HCT116 (cell line): ENCODE measurements at regions not wholly inside any gene's neighbourhood (a gene's known extent, or its start where the extent isn't known, plus 50 kb on each side); places are given as distances from the start of the nearest gene placed in this dataset.

Experiments used
- ATAC-seq: fragments of 200-7000 bp; cut with Tn5 transposase; 2 replicates; pipeline ENCODE4 v1.9.1; 2020; ENCODE audit warnings: mild to moderate bottlenecking, moderate library complexity
- BruUV-seq: library from RNA; stranded (reverse); fragments of 400-500 nt; replicated peaks from 2 replicates; lab custom pipeline; 2021; lab: Mats Ljungman, UMichigan
- CTCF ChIA-PET: fragments of 300-600 bp; sonication (Branson Sonifier 250); formaldehyde crosslinking; loops from one replicate; lab custom pipeline; 2021; ENCODE audit warnings: antibody characterized with exemption; lab: Charles Lee
- POLR2A ChIA-PET: fragments of 300-600, 350-600 bp; sonication (Branson Sonifier 250); formaldehyde crosslinking; loops from one replicate; lab custom pipeline; 2021; ENCODE audit warnings: antibody characterized with exemption; lab: Charles Lee
- RAD21 ChIA-PET, 2 experiments: fragments of 300-600 bp; sonication (Branson Sonifier 250); formaldehyde crosslinking; loops; one replicate each; lab custom pipeline; 2023; ENCODE audit warnings: low total read pairs in 2 of 2; ENCODE audit not compliant: uncharacterized antibody in 2 of 2, unreplicated experiment in 2 of 2, low non-redundant PET in 1 of 2; lab: Charles Lee
- DNase-seq: peaks from one replicate; pipeline ENCODE4 v3.0.0-alpha.2; 2010; ENCODE audit warnings: low read depth, low spot score
- H2AFZ ChIP-seq: fragments of 200-600 bp; shearing (Covaris generic), sonication (generic); 2 replicates; pipeline ENCODE4 v1.6.1; 2017; ENCODE audit warnings: low read depth, mixed run types, mixed read lengths, antibody characterized with exemption, low read length; ENCODE audit not compliant: poor library complexity, severe bottlenecking
- H3K27ac ChIP-seq: 2 replicates; pipeline ENCODE4 v1.5.1; 2012; ENCODE audit warnings: low read depth, low read length
- H3K27me3 ChIP-seq: fragments of 200-600 bp; sonication (generic); 2 replicates; pipeline ENCODE4 v1.6.1; 2016; ENCODE audit warnings: mixed run types, low read length, mixed read lengths; ENCODE audit not compliant: insufficient read depth
- H3K36me3 ChIP-seq, 2 experiments: fragments of 200-500 bp in 1 of 2; fragments of 200-600 bp in 1 of 2; sonication (Bioruptor generic) in 1 of 2; sonication (generic) in 1 of 2; 2 replicates each; pipeline versions ENCODE4 v1.5.1 to v1.6.1; 2014 to 2016; ENCODE audit warnings: low read length in 2 of 2, inconsistent platforms in 1 of 2, mixed read lengths in 1 of 2, mixed run types in 1 of 2; ENCODE audit not compliant: insufficient read depth in 2 of 2, control insufficient read depth in 1 of 2
- H3K4me1 ChIP-seq, 2 experiments: fragments of 200-600 bp in 1 of 2; sonication (generic) in 1 of 2; 2 replicates each; pipeline versions ENCODE4 v1.5.1 to v1.6.1; 2012 to 2017; ENCODE audit warnings: low read length in 2 of 2, inconsistent platforms in 1 of 2, mild to moderate bottlenecking in 1 of 2, mixed read lengths in 1 of 2, mixed run types in 1 of 2, moderate library complexity in 1 of 2; ENCODE audit not compliant: insufficient read depth in 2 of 2, control insufficient read depth in 1 of 2
- H3K4me2 ChIP-seq: fragments of 200-600 bp; sonication (generic); 2 replicates; pipeline ENCODE4 v1.6.1; 2017; ENCODE audit warnings: mixed run types, low read length, mixed read lengths
- H3K4me3 ChIP-seq, 2 experiments: fragments of 200-600 bp in 1 of 2; sonication (generic) in 1 of 2; replicated peaks in 1 of 2; 2 replicates each; pipeline ENCODE4 v1.5.1; 2011 to 2016; ENCODE audit warnings: low read length in 2 of 2, control low read depth in 1 of 2, low read depth in 1 of 2, mild to moderate bottlenecking in 1 of 2, mixed read lengths in 1 of 2, mixed run types in 1 of 2
- H3K79me2 ChIP-seq: fragments of 200-600 bp; sonication (generic); 2 replicates; pipeline ENCODE4 v1.6.1; 2017; ENCODE audit warnings: mild to moderate bottlenecking, mixed run types, low read length, moderate library complexity, mixed read lengths; ENCODE audit not compliant: insufficient read depth
- H3K9ac ChIP-seq: fragments of 200-600 bp; sonication (generic); 2 replicates; pipeline ENCODE4 v1.6.1; 2016; ENCODE audit warnings: low read length, mixed read lengths
- H3K9me2 ChIP-seq: fragments of 200-600 bp; sonication (generic), shearing (Covaris generic); 2 replicates; pipeline ENCODE4 v1.6.1; 2017; ENCODE audit warnings: mixed run types, mild to moderate bottlenecking, moderate library complexity; ENCODE audit not compliant: insufficient read depth
- H3K9me3 ChIP-seq, 2 experiments: fragments of 200-500 bp in 1 of 2; fragments of 200-600 bp in 1 of 2; sonication (Bioruptor generic) in 1 of 2; sonication (generic) in 1 of 2; 2 replicates each; pipeline ENCODE4 v1.6.1; 2014 to 2017; ENCODE audit warnings: low read length in 2 of 2, mixed read lengths in 2 of 2, inconsistent platforms in 1 of 2, low read depth in 1 of 2, mild to moderate bottlenecking in 1 of 2, mixed run types in 1 of 2, moderate library complexity in 1 of 2; ENCODE audit not compliant: control insufficient read depth in 1 of 2, insufficient read depth in 1 of 2
- H4K20me1 ChIP-seq: fragments of 200-600 bp; sonication (generic), shearing (Covaris generic); 2 replicates; pipeline ENCODE4 v1.6.1; 2017; ENCODE audit warnings: mixed run types, mild to moderate bottlenecking, moderate library complexity; ENCODE audit not compliant: insufficient read depth
- CBX3 ChIP-seq: IDR thresholded peaks from 2 replicates; pipeline ENCODE4 v1.6.1; 2012; ENCODE audit warnings: low read depth
- CEBPB ChIP-seq: IDR thresholded peaks from 2 replicates; pipeline ENCODE4 v1.6.1; 2012; ENCODE audit warnings: low read depth
- CTCF ChIP-seq, 3 experiments: fragments of 200-600 bp in 1 of 3; sonication (generic) in 1 of 3; IDR thresholded peaks in 2 of 3; conservative IDR thresholded peaks in 1 of 3; 2 replicates each; pipeline ENCODE4 v1.5.1; 2012 to 2017; ENCODE audit warnings: low read depth in 2 of 3, low read length in 2 of 3, antibody characterized with exemption in 1 of 3, borderline replicate concordance in 1 of 3, control low read depth in 1 of 3, mild to moderate bottlenecking in 1 of 3, mixed read lengths in 1 of 3, mixed run types in 1 of 3, moderate library complexity in 1 of 3; ENCODE audit not compliant: insufficient read depth in 1 of 3
- EGR1 ChIP-seq: IDR thresholded peaks from 2 replicates; pipeline ENCODE4 v1.6.1; 2012; ENCODE audit warnings: low read depth
- ELF1 ChIP-seq: IDR thresholded peaks from 2 replicates; pipeline ENCODE4 v1.6.1; 2012; ENCODE audit warnings: low read depth, borderline replicate concordance
- EZH2 ChIP-seq: fragments of 200-600 bp; sonication (generic); IDR thresholded peaks from 2 replicates; pipeline ENCODE4 v1.6.1; 2017; ENCODE audit warnings: antibody characterized with exemption, mixed run types
- FOSL1 ChIP-seq: IDR thresholded peaks from 2 replicates; pipeline ENCODE4 v1.6.1; 2012; ENCODE audit warnings: low read depth
- JUND ChIP-seq: IDR thresholded peaks from 2 replicates; pipeline ENCODE4 v1.6.1; 2012
- POLR2A ChIP-seq: IDR thresholded peaks from 2 replicates; pipeline ENCODE4 v1.7.0; 2011; ENCODE audit warnings: borderline replicate concordance; ENCODE audit not compliant: insufficient read depth, insufficient read length; ENCODE audit errors: extremely low read depth
- POLR2AphosphoS5 ChIP-seq: IDR thresholded peaks from 2 replicates; pipeline ENCODE4 v1.6.1; 2011; ENCODE audit warnings: mild to moderate bottlenecking, low read depth, low read length, moderate library complexity
- REST ChIP-seq: IDR thresholded peaks from 2 replicates; pipeline ENCODE4 v1.6.1; 2012; ENCODE audit warnings: low read depth
- SP1 ChIP-seq: IDR thresholded peaks from 2 replicates; pipeline ENCODE4 v1.6.1; 2012; ENCODE audit warnings: low read depth
- TCF7L2 ChIP-seq: IDR thresholded peaks from 2 replicates; pipeline ENCODE4 v1.7.0; 2011; ENCODE audit warnings: borderline replicate concordance, inconsistent platforms; ENCODE audit not compliant: insufficient read depth, insufficient read length; ENCODE audit errors: extremely low read depth
- ZFX ChIP-seq: fragments of 450-650 bp; IDR thresholded peaks from 2 replicates; pipeline ENCODE4 v1.6.1; 2017
- ZNF274 ChIP-seq: fragments of 200-500 bp; sonication (Bioruptor generic); IDR thresholded peaks from 2 replicates; pipeline ENCODE4 v1.6.1; 2014; ENCODE audit warnings: mild to moderate bottlenecking, low read depth, low read length, inconsistent platforms
- intact Hi-C: fragments of 100-400 bp; cut with micrococcal nuclease; formaldehyde crosslinking; loops from 2 replicates; pipeline ENCODE4 v1.10.0; 2022

GRCh38 chr2:71853858-71854257 is 293.8 kb downstream of the CYP26B1 start:
- Histone ChIP-seq H3K4me3 (no peak overlapping the region), H3K79me2 (no peaks in the 10 kb centered on the region), H3K9me2 (no peaks in the 10 kb centered on the region), H3K4me2 (no peak overlapping the region), H3K9ac (no peak overlapping the region), H3K27ac (no peak overlapping the region), H3K36me3 (no peaks in the 10 kb centered on the region), H3K9me3 (no peaks in the 10 kb centered on the region; a peak in 1 of 4 replicates), H3K4me1 (no peaks in the 10 kb centered on the region), H2AFZ (no peak overlapping the region), H4K20me1 (no peaks in the 10 kb centered on the region), H3K27me3 (no peaks in the 10 kb centered on the region)
- CTCF ChIA-PET: no interaction called here
- POLR2A ChIA-PET: no interaction called here
- no peak for TF ChIP-seq FOSL1
- no peak for TF ChIP-seq EGR1
- TF ChIP-seq POLR2A: no peak
- TF ChIP-seq CEBPB: no peak
- TF ChIP-seq EZH2: no peak
- TF ChIP-seq SP1: no peak
- TF ChIP-seq POLR2AphosphoS5: no peak
- TF ChIP-seq TCF7L2: no peak
- no peak for TF ChIP-seq JUND
- TF ChIP-seq REST: no peak
- no peak for TF ChIP-seq ZNF274
- no peak for TF ChIP-seq CTCF (IDR thresholded peaks at IDR 0.05 in 2 of 3, conservative IDR thresholded peaks at IDR 0.05 in 1 of 3; ENCODE audit: borderline replicate concordance in 1 of 3, insufficient read depth in 1 of 3, low read depth in 2 of 3, low read length in 2 of 3)
- no peak for TF ChIP-seq ELF1
- TF ChIP-seq CBX3: no peak
- no peak for TF ChIP-seq ZFX
- RAD21 ChIA-PET: no interaction called here
- intact Hi-C loops: no loop called here
- DNase-seq (no peak), ATAC-seq (no peak)
- BruUV-seq: no TSS peak
